ENCODE measurements at regions not wholly inside any gene's neighbourhood (a gene's known extent, or its start where the extent isn't known, plus 50 kb on each side); places are given as distances from the start of the nearest gene placed in this dataset.

DNA sequence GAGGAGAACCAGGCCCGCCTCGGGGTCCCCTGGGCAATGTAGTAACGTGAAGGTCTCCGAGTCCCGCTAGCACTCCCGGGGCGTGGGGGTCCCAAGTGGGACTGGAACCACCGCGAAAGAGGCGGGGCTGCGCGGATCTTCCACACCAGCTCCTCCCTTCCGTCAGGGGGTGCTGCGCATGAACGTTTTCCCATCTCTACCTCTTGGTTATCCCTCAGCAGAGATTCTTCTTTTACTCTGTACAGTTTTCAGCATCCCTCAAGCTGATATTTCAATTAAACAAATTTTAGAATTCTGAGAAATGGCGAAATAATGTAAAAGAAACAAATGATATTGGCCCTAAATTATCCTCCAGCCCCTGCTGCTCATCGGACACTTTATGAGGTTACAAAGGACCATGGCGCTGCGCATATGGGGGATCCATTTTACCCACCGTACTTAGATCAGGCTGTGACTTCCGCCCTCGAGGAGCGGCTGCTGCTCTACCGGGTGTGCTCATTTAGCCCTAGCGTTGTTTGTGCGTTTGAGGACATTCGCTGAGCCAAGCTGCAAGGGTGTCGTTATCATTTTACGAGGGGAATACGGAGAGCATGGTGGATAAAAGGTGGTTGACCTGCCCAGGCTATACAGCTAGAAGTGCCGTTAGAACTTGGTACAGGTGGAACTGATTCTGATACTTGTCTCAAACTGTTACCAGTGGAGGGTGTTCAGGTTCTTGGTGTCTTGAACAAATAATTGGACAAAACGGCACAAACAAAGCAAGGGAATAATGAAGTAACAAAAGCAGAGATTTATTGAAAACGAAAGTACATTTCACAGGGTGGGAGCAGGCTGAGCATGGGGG is 75.2 kb upstream of the CHD6 start (continued):
- no peak for TF ChIP-seq ZNF384 (IDR thresholded peaks at IDR 0.05; ENCODE audit: borderline replicate concordance, low read depth, low read length)
- TF ChIP-seq ATF7 (IDR thresholded peaks at IDR 0.05; ENCODE audit: low read depth) = peak; percentile 46
- peak; percentile 90 for TF ChIP-seq RUNX3 (IDR thresholded peaks at IDR 0.05; ENCODE audit: low read length)
- peak; percentile 98 for TF ChIP-seq TARDBP (IDR thresholded peaks at IDR 0.05; ENCODE audit: borderline replicate concordance)
- no peak for TF ChIP-seq CBX5 (IDR thresholded peaks at IDR 0.05; ENCODE audit: low read depth)
- TF ChIP-seq IKZF2 (IDR thresholded peaks at IDR 0.05) = peak in 1 of 2 experiments; percentile 30; a peak in 1 of 4 replicates
- TF ChIP-seq POLR2AphosphoS2 (IDR thresholded peaks at IDR 0.05; ENCODE audit: low read depth, low read length) = no peak
- no peak for TF ChIP-seq ZSCAN29 (IDR thresholded peaks at IDR 0.05)
- no peak for TF ChIP-seq BACH1 (IDR thresholded peaks at IDR 0.05; ENCODE audit: borderline replicate concordance)
- TF ChIP-seq HDAC2 (IDR thresholded peaks at IDR 0.05) = peak; percentile 84; the same call in 1 of the 2 replicates
- no peak for TF ChIP-seq SMAD5 (IDR thresholded peaks at IDR 0.05; ENCODE audit: low read depth)
- TF ChIP-seq BCLAF1 (IDR thresholded peaks at IDR 0.05) = no peak
- peak; percentile 90 for TF ChIP-seq POU2F2 (IDR thresholded peaks at IDR 0.05; ENCODE audit: borderline replicate concordance, low read depth, low read length)
- no peak for TF ChIP-seq EP300 (IDR thresholded peaks at IDR 0.05; ENCODE audit: borderline replicate concordance in 1 of 2, control insufficient read depth in 1 of 2, low read depth in 2 of 2, low read length in 2 of 2)
- TF ChIP-seq ZNF24 (IDR thresholded peaks at IDR 0.05) = peak; percentile 64
- TF ChIP-seq, protein P1, sequence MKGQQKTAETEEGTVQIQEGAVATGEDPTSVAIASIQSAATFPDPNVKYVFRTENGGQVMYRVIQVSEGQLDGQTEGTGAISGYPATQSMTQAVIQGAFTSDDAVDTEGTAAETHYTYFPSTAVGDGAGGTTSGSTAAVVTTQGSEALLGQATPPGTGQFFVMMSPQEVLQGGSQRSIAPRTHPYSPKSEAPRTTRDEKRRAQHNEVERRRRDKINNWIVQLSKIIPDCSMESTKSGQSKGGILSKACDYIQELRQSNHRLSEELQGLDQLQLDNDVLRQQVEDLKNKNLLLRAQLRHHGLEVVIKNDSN (IDR thresholded peaks at IDR 0.05; ENCODE audit: borderline replicate concordance, extremely low read length, insufficient read depth, low read depth, low read length) = peak; percentile 35
- TF ChIP-seq FOXM1 (IDR thresholded peaks at IDR 0.05; ENCODE audit: low read depth, low read length) = no peak
- TF ChIP-seq TBL1XR1 (IDR thresholded peaks at IDR 0.05; ENCODE audit: low read depth, low read length) = peak; percentile 40; the same call in 1 of the 2 replicates
- TF ChIP-seq MYB (IDR thresholded peaks at IDR 0.05; ENCODE audit: borderline replicate concordance, low read depth, low read length) = peak; percentile 39; the same call in 1 of the 2 replicates
- no peak for TF ChIP-seq ESRRA (IDR thresholded peaks at IDR 0.05; ENCODE audit: low read length)
- TF ChIP-seq, protein P2, sequence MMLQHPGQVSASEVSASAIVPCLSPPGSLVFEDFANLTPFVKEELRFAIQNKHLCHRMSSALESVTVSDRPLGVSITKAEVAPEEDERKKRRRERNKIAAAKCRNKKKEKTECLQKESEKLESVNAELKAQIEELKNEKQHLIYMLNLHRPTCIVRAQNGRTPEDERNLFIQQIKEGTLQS (IDR thresholded peaks at IDR 0.05; ENCODE audit: borderline replicate concordance, extremely low read depth, low read depth, low read length) = 0 out of 2 replicates have a peak, but pooled peaks have one; percentile 1
- no peak for TF ChIP-seq NR2C2 (IDR thresholded peaks at IDR 0.05; ENCODE audit: borderline replicate concordance, control insufficient read depth, insufficient read length, low read depth)
- TF ChIP-seq, protein P3, sequence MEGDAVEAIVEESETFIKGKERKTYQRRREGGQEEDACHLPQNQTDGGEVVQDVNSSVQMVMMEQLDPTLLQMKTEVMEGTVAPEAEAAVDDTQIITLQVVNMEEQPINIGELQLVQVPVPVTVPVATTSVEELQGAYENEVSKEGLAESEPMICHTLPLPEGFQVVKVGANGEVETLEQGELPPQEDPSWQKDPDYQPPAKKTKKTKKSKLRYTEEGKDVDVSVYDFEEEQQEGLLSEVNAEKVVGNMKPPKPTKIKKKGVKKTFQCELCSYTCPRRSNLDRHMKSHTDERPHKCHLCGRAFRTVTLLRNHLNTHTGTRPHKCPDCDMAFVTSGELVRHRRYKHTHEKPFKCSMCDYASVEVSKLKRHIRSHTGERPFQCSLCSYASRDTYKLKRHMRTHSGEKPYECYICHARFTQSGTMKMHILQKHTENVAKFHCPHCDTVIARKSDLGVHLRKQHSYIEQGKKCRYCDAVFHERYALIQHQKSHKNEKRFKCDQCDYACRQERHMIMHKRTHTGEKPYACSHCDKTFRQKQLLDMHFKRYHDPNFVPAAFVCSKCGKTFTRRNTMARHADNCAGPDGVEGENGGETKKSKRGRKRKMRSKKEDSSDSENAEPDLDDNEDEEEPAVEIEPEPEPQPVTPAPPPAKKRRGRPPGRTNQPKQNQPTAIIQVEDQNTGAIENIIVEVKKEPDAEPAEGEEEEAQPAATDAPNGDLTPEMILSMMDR (IDR thresholded peaks at IDR 0.05 in 2 of 3, conservative IDR thresholded peaks at IDR 0.05 in 1 of 3; ENCODE audit: control insufficient read depth in 2 of 3, extremely low read depth in 1 of 3, insufficient read depth in 1 of 3, low read depth in 3 of 3, low read length in 3 of 3) = peak in 2 of 3 experiments; percentile 25 to 43; a peak in 5 of 6 replicates
- peak; percentile 94 for TF ChIP-seq STAT1 (conservative IDR thresholded peaks at IDR 0.05)
- TF ChIP-seq CHD2 (IDR thresholded peaks at IDR 0.05; ENCODE audit: borderline replicate concordance, low read depth, low read length) = peak; percentile 11; the same call in 1 of the 2 replicates
